ENCODE measurements at regions not wholly inside any gene's neighbourhood (a gene's known extent, or its start where the extent isn't known, plus 50 kb on each side); places are given as distances from the start of the nearest gene placed in this dataset.

DNA sequence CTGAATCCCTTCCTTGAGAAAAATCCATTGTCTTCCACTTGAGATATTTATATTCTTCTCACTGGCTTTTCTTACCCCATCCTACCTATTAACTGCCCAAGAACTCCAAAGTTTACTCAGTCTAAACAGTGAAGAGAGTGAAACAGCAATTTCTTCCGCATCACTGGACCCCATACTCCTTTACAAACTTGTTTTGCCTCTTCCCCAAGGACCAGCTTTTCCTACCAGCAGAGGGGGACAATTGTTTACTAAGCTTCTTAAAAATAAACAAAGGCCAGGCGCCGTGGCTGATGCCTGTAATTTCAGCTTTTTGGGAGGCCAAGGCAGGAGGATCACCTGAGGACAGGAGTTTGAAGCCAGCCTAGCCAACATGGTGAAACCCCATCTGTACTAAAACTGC, 52.0 kb downstream of the LRATD1 start:
- H3K9me3 ChIP-seq (ENCODE audit: control insufficient read depth in 4 of 4, low read length in 3 of 4), result no peaks in the 10 kb centered on the region
- no peaks in the 10 kb centered on the region for H3K36me3 ChIP-seq (ENCODE audit: control insufficient read depth in 4 of 4, insufficient read depth in 3 of 4, low read depth in 1 of 4, low read length in 3 of 4)
- H3K27me3 ChIP-seq (ENCODE audit: control insufficient read depth in 4 of 4, insufficient read depth in 4 of 4, low read length in 3 of 4), result no peaks in the 10 kb centered on the region
- no peak for DNase-seq (ENCODE audit: low spot score)
- TF ChIP-seq NR2F2 (IDR thresholded peaks at IDR 0.05) (no peak), FOXA1 (IDR thresholded peaks at IDR 0.05) (no peak), HNF4G (IDR thresholded peaks at IDR 0.05) (no peak), SP1 (IDR thresholded peaks at IDR 0.05) (no peak), RAD21 (IDR thresholded peaks at IDR 0.05) (no peak), YY1 (IDR thresholded peaks at IDR 0.05) (no peak), TAF1 (conservative IDR thresholded peaks at IDR 0.05) (no peak)
- TF ChIP-seq, protein P1, sequence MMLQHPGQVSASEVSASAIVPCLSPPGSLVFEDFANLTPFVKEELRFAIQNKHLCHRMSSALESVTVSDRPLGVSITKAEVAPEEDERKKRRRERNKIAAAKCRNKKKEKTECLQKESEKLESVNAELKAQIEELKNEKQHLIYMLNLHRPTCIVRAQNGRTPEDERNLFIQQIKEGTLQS (IDR thresholded peaks at IDR 0.05), result no peak
- TF ChIP-seq, protein P2, sequence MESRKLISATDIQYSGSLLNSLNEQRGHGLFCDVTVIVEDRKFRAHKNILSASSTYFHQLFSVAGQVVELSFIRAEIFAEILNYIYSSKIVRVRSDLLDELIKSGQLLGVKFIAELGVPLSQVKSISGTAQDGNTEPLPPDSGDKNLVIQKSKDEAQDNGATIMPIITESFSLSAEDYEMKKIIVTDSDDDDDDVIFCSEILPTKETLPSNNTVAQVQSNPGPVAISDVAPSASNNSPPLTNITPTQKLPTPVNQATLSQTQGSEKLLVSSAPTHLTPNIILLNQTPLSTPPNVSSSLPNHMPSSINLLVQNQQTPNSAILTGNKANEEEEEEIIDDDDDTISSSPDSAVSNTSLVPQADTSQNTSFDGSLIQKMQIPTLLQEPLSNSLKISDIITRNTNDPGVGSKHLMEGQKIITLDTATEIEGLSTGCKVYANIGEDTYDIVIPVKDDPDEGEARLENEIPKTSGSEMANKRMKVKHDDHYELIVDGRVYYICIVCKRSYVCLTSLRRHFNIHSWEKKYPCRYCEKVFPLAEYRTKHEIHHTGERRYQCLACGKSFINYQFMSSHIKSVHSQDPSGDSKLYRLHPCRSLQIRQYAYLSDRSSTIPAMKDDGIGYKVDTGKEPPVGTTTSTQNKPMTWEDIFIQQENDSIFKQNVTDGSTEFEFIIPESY (IDR thresholded peaks at IDR 0.05), result no peak
- TF ChIP-seq, protein P3, sequence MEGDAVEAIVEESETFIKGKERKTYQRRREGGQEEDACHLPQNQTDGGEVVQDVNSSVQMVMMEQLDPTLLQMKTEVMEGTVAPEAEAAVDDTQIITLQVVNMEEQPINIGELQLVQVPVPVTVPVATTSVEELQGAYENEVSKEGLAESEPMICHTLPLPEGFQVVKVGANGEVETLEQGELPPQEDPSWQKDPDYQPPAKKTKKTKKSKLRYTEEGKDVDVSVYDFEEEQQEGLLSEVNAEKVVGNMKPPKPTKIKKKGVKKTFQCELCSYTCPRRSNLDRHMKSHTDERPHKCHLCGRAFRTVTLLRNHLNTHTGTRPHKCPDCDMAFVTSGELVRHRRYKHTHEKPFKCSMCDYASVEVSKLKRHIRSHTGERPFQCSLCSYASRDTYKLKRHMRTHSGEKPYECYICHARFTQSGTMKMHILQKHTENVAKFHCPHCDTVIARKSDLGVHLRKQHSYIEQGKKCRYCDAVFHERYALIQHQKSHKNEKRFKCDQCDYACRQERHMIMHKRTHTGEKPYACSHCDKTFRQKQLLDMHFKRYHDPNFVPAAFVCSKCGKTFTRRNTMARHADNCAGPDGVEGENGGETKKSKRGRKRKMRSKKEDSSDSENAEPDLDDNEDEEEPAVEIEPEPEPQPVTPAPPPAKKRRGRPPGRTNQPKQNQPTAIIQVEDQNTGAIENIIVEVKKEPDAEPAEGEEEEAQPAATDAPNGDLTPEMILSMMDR (IDR thresholded peaks at IDR 0.05; ENCODE audit: low read depth, low read length, missing input control), result no peak
- TF ChIP-seq, protein P4, sequence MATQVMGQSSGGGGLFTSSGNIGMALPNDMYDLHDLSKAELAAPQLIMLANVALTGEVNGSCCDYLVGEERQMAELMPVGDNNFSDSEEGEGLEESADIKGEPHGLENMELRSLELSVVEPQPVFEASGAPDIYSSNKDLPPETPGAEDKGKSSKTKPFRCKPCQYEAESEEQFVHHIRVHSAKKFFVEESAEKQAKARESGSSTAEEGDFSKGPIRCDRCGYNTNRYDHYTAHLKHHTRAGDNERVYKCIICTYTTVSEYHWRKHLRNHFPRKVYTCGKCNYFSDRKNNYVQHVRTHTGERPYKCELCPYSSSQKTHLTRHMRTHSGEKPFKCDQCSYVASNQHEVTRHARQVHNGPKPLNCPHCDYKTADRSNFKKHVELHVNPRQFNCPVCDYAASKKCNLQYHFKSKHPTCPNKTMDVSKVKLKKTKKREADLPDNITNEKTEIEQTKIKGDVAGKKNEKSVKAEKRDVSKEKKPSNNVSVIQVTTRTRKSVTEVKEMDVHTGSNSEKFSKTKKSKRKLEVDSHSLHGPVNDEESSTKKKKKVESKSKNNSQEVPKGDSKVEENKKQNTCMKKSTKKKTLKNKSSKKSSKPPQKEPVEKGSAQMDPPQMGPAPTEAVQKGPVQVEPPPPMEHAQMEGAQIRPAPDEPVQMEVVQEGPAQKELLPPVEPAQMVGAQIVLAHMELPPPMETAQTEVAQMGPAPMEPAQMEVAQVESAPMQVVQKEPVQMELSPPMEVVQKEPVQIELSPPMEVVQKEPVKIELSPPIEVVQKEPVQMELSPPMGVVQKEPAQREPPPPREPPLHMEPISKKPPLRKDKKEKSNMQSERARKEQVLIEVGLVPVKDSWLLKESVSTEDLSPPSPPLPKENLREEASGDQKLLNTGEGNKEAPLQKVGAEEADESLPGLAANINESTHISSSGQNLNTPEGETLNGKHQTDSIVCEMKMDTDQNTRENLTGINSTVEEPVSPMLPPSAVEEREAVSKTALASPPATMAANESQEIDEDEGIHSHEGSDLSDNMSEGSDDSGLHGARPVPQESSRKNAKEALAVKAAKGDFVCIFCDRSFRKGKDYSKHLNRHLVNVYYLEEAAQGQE (IDR thresholded peaks at IDR 0.05), result no peak
- no peak overlapping the region for H3K9ac ChIP-seq (ENCODE audit: low read depth in 1 of 2, low read length in 2 of 2)
- WGBS, result 65% methylated on average over 3 of the region's 3 CpGs
- H3K27ac ChIP-seq (ENCODE audit: low read depth in 1 of 2, low read length in 2 of 2), result no peak overlapping the region
- no peaks in the 10 kb centered on the region for H3K4me1 ChIP-seq (ENCODE audit: control insufficient read depth in 4 of 4, insufficient read depth in 4 of 4, low read length in 3 of 4)
- H3K4me3 ChIP-seq (ENCODE audit: low read depth in 1 of 3, low read length in 3 of 3), result no peak overlapping the region

DNA sequence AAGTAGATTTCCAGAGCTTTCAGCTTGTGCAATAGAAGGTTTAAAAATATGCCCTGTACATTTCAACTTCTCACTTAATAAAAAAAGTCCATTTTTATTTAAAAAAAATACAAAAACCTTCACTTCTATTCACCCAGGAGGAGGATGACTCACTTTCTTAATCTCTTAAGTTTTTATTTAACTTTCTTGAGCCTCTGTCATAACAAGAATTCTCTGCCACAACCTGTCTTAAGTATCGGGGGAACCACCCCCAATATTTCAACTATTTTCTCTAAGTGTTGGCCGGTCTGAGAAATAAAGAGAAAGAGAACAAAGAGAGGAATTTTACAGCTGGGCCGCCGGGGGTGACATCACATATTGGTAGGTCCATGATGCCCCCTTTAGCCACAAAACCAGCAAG, 58.4 kb downstream of the LRATD1 start:
- Histone ChIP-seq H3K9me3 (ENCODE audit: control insufficient read depth in 4 of 4, low read length in 3 of 4) (no peaks in the 10 kb centered on the region), H3K4me3 (ENCODE audit: low read depth in 1 of 3, low read length in 3 of 3) (no peak overlapping the region), H3K27ac (ENCODE audit: low read depth in 1 of 2, low read length in 2 of 2) (no peak overlapping the region), H3K9ac (ENCODE audit: low read depth in 1 of 2, low read length in 2 of 2) (no peak overlapping the region), H3K4me1 (ENCODE audit: control insufficient read depth in 4 of 4, insufficient read depth in 4 of 4, low read length in 3 of 4) (no peaks in the 10 kb centered on the region), H3K36me3 (ENCODE audit: control insufficient read depth in 4 of 4, insufficient read depth in 3 of 4, low read depth in 1 of 4, low read length in 3 of 4) (no peaks in the 10 kb centered on the region), H3K27me3 (ENCODE audit: control insufficient read depth in 4 of 4, insufficient read depth in 4 of 4, low read length in 3 of 4) (no peaks in the 10 kb centered on the region)
- 94% methylated on average over 4 of the region's 4 CpGs for WGBS
- TF ChIP-seq SP1 (IDR thresholded peaks at IDR 0.05), result no peak
- no peak for DNase-seq (ENCODE audit: low spot score)

DNA sequence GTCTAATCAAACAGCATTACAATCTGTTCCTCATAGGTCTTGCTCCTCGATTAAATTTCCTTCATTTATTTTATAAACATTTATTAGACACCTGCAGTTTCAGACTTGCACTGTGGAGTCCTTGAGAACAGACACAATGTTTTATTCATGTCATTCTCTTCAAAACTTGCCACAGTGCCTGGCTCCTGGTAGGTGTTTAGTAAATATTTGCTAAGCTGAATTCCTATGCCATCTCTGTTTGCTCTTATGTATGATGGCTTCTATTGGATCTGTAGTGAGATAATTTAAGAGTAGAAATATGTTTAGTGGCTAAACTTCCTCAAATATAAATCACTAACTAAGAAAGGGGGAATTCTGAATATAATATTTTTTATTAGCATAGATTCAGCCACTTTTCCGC, 61.4 kb downstream of the LRATD1 start:
- no peaks in the 10 kb centered on the region for H3K27me3 ChIP-seq (ENCODE audit: control insufficient read depth in 4 of 4, insufficient read depth in 4 of 4, low read length in 3 of 4)
- H3K4me3 ChIP-seq (ENCODE audit: low read depth in 1 of 3, low read length in 3 of 3), result no peak overlapping the region
- no peaks in the 10 kb centered on the region for H3K36me3 ChIP-seq (ENCODE audit: control insufficient read depth in 4 of 4, insufficient read depth in 3 of 4, low read depth in 1 of 4, low read length in 3 of 4)
- TF ChIP-seq RAD21 (IDR thresholded peaks at IDR 0.05), result no peak
- TF ChIP-seq HNF4G (IDR thresholded peaks at IDR 0.05), result no peak
- no peak for TF ChIP-seq NR2F2 (IDR thresholded peaks at IDR 0.05)
- TF ChIP-seq, protein P3 (IDR thresholded peaks at IDR 0.05; ENCODE audit: low read depth, low read length, missing input control), result no peak
- no peak for TF ChIP-seq EGR1 (IDR thresholded peaks at IDR 0.05; ENCODE audit: low read depth in 2 of 2)
- TF ChIP-seq HNF4A (conservative IDR thresholded peaks at IDR 0.05), result no peak
- TF ChIP-seq GABPA (IDR thresholded peaks at IDR 0.05 in 1 of 2, conservative IDR thresholded peaks at IDR 0.05 in 1 of 2), result no peak
- TF ChIP-seq TAF1 (conservative IDR thresholded peaks at IDR 0.05), result no peak
- DNase-seq (ENCODE audit: low spot score), result no peak
- H3K9me3 ChIP-seq (ENCODE audit: control insufficient read depth in 4 of 4, low read length in 3 of 4), result no peaks in the 10 kb centered on the region
- H3K4me1 ChIP-seq (ENCODE audit: control insufficient read depth in 4 of 4, insufficient read depth in 4 of 4, low read length in 3 of 4), result no peaks in the 10 kb centered on the region
- no peak overlapping the region for H3K27ac ChIP-seq (ENCODE audit: low read depth in 1 of 2, low read length in 2 of 2)
- 70% methylated on average over 2 of the region's 2 CpGs for WGBS
- H3K9ac ChIP-seq (ENCODE audit: low read depth in 1 of 2, low read length in 2 of 2), result no peak overlapping the region

Measured in liver (tissue), 8 donors.